A673 (cell line): ENCODE measurements at regions not wholly inside any gene's neighbourhood (a gene's known extent, or its start where the extent isn't known, plus 50 kb on each side); places are given as distances from the start of the nearest gene placed in this dataset.

ENCODE experiments used
- BruUV-seq: library from RNA; stranded (reverse); fragments of 400-500 nt; replicated peaks from 2 replicates; lab custom pipeline; 2021; lab: Mats Ljungman, UMichigan
- CTCF ChIA-PET: fragments of 300-600 bp; sonication (Branson Sonifier 250); formaldehyde crosslinking; loops from one replicate; lab custom pipeline; 2022; ENCODE audit warnings: antibody characterized with exemption; lab: Charles Lee
- POLR2A ChIA-PET: fragments of 300-600 bp; sonication (Branson Sonifier 250); formaldehyde crosslinking; loops from one replicate; lab custom pipeline; 2022; ENCODE audit warnings: antibody characterized with exemption; ENCODE audit not compliant: low non-redundant PET; lab: Charles Lee
- DNase-seq: peaks from one replicate; pipeline ENCODE4 v3.0.0-alpha.2; 2015; ENCODE audit warnings: low spot score
- H3K27ac ChIP-seq: fragments of 200-600 bp; sonication (generic); 2 replicates; pipeline ENCODE4 v1.5.1; 2016; ENCODE audit warnings: mixed run types, low read depth, mild to moderate bottlenecking, mixed read lengths, antibody characterized with exemption, low read length; ENCODE audit not compliant: poor library complexity, severe bottlenecking
- H3K27me3 ChIP-seq: fragments of 200-600 bp; sonication (generic); replicated peaks from 2 replicates; pipeline ENCODE4 v1.6.1; 2017; ENCODE audit warnings: mixed run types, low read depth, mild to moderate bottlenecking, mixed read lengths, antibody characterized with exemption, low read length; ENCODE audit not compliant: insufficient read depth, poor library complexity
- H3K36me3 ChIP-seq: fragments of 200-600 bp; sonication (generic); 2 replicates; pipeline ENCODE4 v1.6.1; 2016; ENCODE audit warnings: mixed run types, mild to moderate bottlenecking, mixed read lengths, antibody characterized with exemption, low read length; ENCODE audit not compliant: insufficient read depth, poor library complexity, severe bottlenecking
- H3K4me1 ChIP-seq: fragments of 200-600 bp; sonication (generic); 2 replicates; pipeline ENCODE4 v1.6.1; 2017; ENCODE audit warnings: mixed run types, mild to moderate bottlenecking, mixed read lengths, antibody characterized with exemption, low read length; ENCODE audit not compliant: insufficient read depth, poor library complexity, severe bottlenecking
- H3K4me3 ChIP-seq: fragments of 200-600 bp; sonication (generic); 2 replicates; pipeline ENCODE4 v1.5.1; 2016; ENCODE audit warnings: low read depth, mixed run types, mild to moderate bottlenecking, mixed read lengths, low read length; ENCODE audit not compliant: poor library complexity, severe bottlenecking
- H3K9me3 ChIP-seq: fragments of 200-600 bp; sonication (generic); 2 replicates; pipeline ENCODE4 v1.6.1; 2016; ENCODE audit warnings: mixed run types, low read depth, mild to moderate bottlenecking, mixed read lengths, antibody characterized with exemption, low read length; ENCODE audit not compliant: poor library complexity, severe bottlenecking
- CTCF ChIP-seq: fragments of 300-800, 200-600 bp; sonication (generic); conservative IDR thresholded peaks from 2 replicates; pipeline ENCODE4 v1.5.1; 2017; ENCODE audit warnings: low read depth, mild to moderate bottlenecking, antibody characterized with exemption, low read length, moderate library complexity, mixed read lengths
- EZH2 ChIP-seq: fragments of 200-600 bp; sonication (generic); IDR thresholded peaks from 2 replicates; pipeline ENCODE4 v1.6.1; 2017; ENCODE audit warnings: borderline replicate concordance, low read depth, mild to moderate bottlenecking, mixed read lengths, antibody characterized with exemption, low read length; ENCODE audit not compliant: poor library complexity, severe bottlenecking
- intact Hi-C: fragments of 100-400 bp; cut with micrococcal nuclease; formaldehyde crosslinking; loops from one replicate; pipeline ENCODE4 v1.10.0; 2022; ENCODE audit not compliant: unreplicated experiment

- ChIA-PET CTCF (no interaction called here), POLR2A (no interaction called here)
- no peak overlapping the region for H3K27ac ChIP-seq
- no peak for DNase-seq
- H3K27me3 ChIP-seq = no peaks in the 10 kb centered on the region
- no peaks in the 10 kb centered on the region for H3K36me3 ChIP-seq
- no peak for TF ChIP-seq EZH2
- TF ChIP-seq CTCF = no peak
- no peak overlapping the region for H3K4me3 ChIP-seq
- H3K9me3 ChIP-seq = no peaks in the 10 kb centered on the region
- BruUV-seq = no TSS peak
- H3K4me1 ChIP-seq = no peaks in the 10 kb centered on the region
- intact Hi-C loops = no loop called here
Observed at GRCh38 chr1:73947009-73947408, 251.0 kb downstream of the LRRIQ3 start.

GRCh38 chr1:73943270-73943669 lies 254.7 kb downstream of the LRRIQ3 start:
- Histone ChIP-seq H3K9me3 (no peaks in the 10 kb centered on the region), H3K27me3 (no peaks in the 10 kb centered on the region), H3K4me1 (no peaks in the 10 kb centered on the region), H3K4me3 (no peak overlapping the region), H3K27ac (no peak overlapping the region), H3K36me3 (no peaks in the 10 kb centered on the region)
- no peak for DNase-seq
- BruUV-seq = no TSS peak
- TF ChIP-seq CTCF (no peak), EZH2 (no peak)
- ChIA-PET CTCF (no interaction called here), POLR2A (no interaction called here)
- intact Hi-C loops = no loop called here

GRCh38 chr1:73930293-73930692 lies 267.7 kb downstream of the LRRIQ3 start:
- no peaks in the 10 kb centered on the region for H3K36me3 ChIP-seq
- no TSS peak for BruUV-seq
- POLR2A ChIA-PET = no interaction called here

More at GRCh38 chr1:73930293-73930692, 267.7 kb downstream of the LRRIQ3 start:
- Histone ChIP-seq H3K27ac (no peak overlapping the region), H3K27me3 (no peaks in the 10 kb centered on the region), H3K9me3 (no peaks in the 10 kb centered on the region), H3K4me1 (no peaks in the 10 kb centered on the region), H3K4me3 (no peak overlapping the region)
- CTCF ChIA-PET = no interaction called here
- DNase-seq = no peak
- TF ChIP-seq CTCF = no peak
- intact Hi-C loops = no loop called here
